ENCODE measurements at regions not wholly inside any gene's neighbourhood (a gene's known extent, or its start where the extent isn't known, plus 50 kb on each side); places are given as distances from the start of the nearest gene placed in this dataset.

DNA sequence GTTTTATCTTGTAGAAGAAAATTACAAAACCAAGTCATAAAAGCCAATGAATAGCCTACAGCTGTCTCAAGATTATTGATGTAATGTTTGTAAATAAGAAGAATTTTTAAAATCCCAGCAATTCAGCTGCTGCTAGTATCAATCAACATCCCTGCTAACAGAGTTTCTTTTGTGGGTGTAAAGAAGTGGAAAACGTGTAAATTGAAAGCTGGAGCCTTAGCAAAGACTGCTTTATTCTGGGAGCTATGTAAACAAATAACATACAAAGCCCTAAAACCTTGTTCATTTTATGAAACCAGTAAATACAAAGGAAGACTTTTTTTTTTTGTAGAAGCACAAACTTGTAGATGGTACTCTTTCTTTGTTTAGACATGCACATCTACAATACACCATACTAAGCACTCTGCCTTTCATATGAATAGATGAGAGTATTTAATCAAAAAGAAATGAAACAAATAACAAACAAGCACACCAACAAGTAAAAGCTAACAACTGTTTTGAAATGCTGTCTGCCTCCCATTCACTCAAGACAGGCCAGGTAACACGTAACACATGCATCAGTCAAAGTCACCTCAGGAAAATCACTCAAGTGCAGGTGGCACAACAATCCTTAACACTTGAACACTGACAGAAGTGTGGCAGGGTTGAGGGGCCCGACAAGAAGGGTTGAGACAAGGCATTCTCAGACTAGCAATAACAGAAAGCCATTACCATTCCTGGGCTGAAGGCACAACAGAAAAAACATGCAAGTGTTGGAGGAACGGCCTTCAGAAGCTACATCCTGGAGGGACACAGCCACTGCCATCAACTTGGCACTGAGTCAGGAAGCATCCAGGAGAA is 1364.0 kb upstream of the SEL1L start:
- Histone ChIP-seq H3K36me3 (ENCODE audit: insufficient read depth, low read length) (no peaks in the 10 kb centered on the region), H3K79me2 (ENCODE audit: low read length) (no peaks in the 10 kb centered on the region), H3K9ac (ENCODE audit: low read length) (no peak overlapping the region)

DNA sequence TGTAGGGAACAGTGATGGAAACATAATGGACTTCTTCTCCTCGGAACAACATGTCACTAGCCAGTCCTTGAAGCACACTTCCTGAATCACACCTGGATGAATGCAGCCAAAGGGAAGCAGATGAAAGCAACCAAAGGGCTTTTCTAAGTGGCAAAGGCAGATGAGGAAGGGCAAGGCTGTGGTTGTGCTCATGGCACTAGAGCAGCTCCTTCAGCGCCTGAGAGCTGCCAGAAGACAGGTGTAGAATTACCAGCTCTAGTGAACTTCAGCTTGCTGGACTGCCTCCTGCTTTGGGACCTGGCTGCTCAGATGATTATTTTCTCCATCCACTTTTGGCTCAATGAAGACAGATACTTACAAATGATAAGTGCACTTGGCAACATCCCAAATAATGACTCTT is 1372.1 kb upstream of the SEL1L start:
- Histone ChIP-seq H3K4me3 (ENCODE audit: low read length) (no peak overlapping the region), H3K9me2 (replicated peaks; ENCODE audit: insufficient read depth, low read length) (no peaks in the 10 kb centered on the region), H3K9me3 (ENCODE audit: low read length) (no peaks in the 10 kb centered on the region), H3K79me2 (ENCODE audit: low read length) (no peaks in the 10 kb centered on the region), H4K20me1 (ENCODE audit: insufficient read depth, low read depth, low read length) (no peaks in the 10 kb centered on the region), H3K27ac (ENCODE audit: low read length) (no peak overlapping the region), H3K4me1 (ENCODE audit: low read length) (no peaks in the 10 kb centered on the region), H3K27me3 (ENCODE audit: low read length) (no peaks in the 10 kb centered on the region), H3K9ac (ENCODE audit: low read length) (no peak overlapping the region), H2AFZ (ENCODE audit: low read length) (no peak overlapping the region), H3K4me2 (ENCODE audit: low read depth, low read length, poor library complexity, severe bottlenecking) (no peak overlapping the region), H3K36me3 (ENCODE audit: insufficient read depth, low read length) (no peaks in the 10 kb centered on the region)
- no peak for DNase-seq

More for the DNA sequence above, 1364.0 kb upstream of the SEL1L start:
- no peak overlapping the region for H3K27ac ChIP-seq (ENCODE audit: low read length)
- no peak overlapping the region for H3K4me3 ChIP-seq (ENCODE audit: low read length)
- no peaks in the 10 kb centered on the region for H4K20me1 ChIP-seq (ENCODE audit: insufficient read depth, low read depth, low read length)
- H2AFZ ChIP-seq (ENCODE audit: low read length): no peak overlapping the region
- H3K9me3 ChIP-seq (ENCODE audit: low read length): no peaks in the 10 kb centered on the region
- no peaks in the 10 kb centered on the region for H3K9me2 ChIP-seq (replicated peaks; ENCODE audit: insufficient read depth, low read length)
- no peak for DNase-seq
- no peaks in the 10 kb centered on the region for H3K4me1 ChIP-seq (ENCODE audit: low read length)
- H3K27me3 ChIP-seq (ENCODE audit: low read length): no peaks in the 10 kb centered on the region
- H3K4me2 ChIP-seq (ENCODE audit: low read depth, low read length, poor library complexity, severe bottlenecking): no peak overlapping the region

DNA sequence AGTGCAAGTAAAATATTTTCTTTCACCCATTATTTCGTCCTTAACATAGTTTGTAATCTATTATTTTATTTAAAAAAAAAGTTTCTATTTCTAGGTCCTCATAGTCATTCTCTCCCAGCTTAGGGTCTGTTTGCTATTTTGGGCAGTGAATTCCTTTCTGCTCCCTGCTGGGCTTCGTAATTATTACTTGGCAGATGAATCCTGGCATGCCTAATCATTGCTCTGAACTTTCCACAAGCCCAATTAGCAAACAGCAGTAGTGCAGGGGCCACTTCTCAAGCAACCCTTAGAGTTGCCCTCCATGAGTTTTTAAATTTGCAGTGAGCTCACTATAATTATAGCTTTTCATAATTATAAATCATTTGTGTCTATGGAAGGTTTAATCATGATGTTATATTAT is 1378.3 kb upstream of the SEL1L start:
- Histone ChIP-seq H3K4me1 (ENCODE audit: low read length) (no peaks in the 10 kb centered on the region), H3K9ac (ENCODE audit: low read length) (no peak overlapping the region), H3K79me2 (ENCODE audit: low read length) (no peaks in the 10 kb centered on the region), H3K9me2 (replicated peaks; ENCODE audit: insufficient read depth, low read length) (no peaks in the 10 kb centered on the region), H3K4me3 (ENCODE audit: low read length) (no peak overlapping the region), H3K27ac (ENCODE audit: low read length) (no peak overlapping the region), H3K4me2 (ENCODE audit: low read depth, low read length, poor library complexity, severe bottlenecking) (no peak overlapping the region), H3K27me3 (ENCODE audit: low read length) (no peaks in the 10 kb centered on the region), H4K20me1 (ENCODE audit: insufficient read depth, low read depth, low read length) (no peaks in the 10 kb centered on the region), H3K36me3 (ENCODE audit: insufficient read depth, low read length) (no peaks in the 10 kb centered on the region), H2AFZ (ENCODE audit: low read length) (no peak overlapping the region), H3K9me3 (ENCODE audit: low read length) (no peaks in the 10 kb centered on the region; the same call in 1 of the 2 replicates)
- DNase-seq: no peak

DNA sequence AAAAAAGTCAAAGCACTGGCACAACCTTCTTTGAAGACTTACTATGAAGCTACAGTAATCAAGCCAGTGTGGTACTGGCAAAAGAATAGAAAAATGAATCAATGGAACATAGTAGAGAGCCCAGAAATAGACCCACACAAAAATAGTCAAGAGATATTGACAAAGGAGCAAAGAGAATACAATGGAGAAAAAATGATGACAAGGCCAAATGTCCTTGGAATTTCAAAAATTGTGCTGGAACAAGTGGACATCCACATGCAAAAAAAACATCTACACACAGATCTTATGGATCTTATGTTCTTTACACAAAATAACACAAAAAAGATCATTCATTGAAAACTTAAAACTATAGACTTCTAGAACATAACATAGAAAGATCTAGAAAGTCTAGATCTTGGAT is 1379.7 kb upstream of the SEL1L start:
- H3K27ac ChIP-seq (ENCODE audit: low read length): no peak overlapping the region
- H3K9ac ChIP-seq (ENCODE audit: low read length): no peak overlapping the region

DNA sequence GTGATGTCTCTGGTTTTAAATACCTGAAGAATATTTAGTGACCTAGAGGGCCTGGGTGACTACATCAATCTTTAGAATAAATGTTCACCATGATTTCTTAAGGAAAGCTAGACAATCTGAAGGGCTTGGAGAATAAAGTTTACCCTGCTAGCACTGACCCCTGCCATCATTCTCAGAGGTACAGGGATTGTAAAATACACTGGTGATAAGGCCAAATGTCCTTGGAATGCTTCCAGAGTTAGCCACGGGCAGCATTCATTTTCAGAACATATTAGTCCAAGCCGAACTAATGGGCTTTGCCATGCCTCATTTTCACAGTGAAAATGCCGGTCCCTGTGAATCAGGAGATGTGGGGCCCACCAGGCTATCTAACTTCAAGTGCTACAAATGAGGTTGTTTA is 1381.7 kb upstream of the SEL1L start:
- DNase-seq: no peak
- H3K9me3 ChIP-seq (ENCODE audit: low read length): peaks cover 3% of the 10 kb centered on the region
- no peak overlapping the region for H3K4me3 ChIP-seq (ENCODE audit: low read length)

More for the DNA sequence above, 1379.7 kb upstream of the SEL1L start:
- H4K20me1 ChIP-seq (ENCODE audit: insufficient read depth, low read depth, low read length): no peaks in the 10 kb centered on the region
- no peaks in the 10 kb centered on the region for H3K36me3 ChIP-seq (ENCODE audit: insufficient read depth, low read length)
- H3K79me2 ChIP-seq (ENCODE audit: low read length): no peaks in the 10 kb centered on the region
- no peak overlapping the region for H3K4me2 ChIP-seq (ENCODE audit: low read depth, low read length, poor library complexity, severe bottlenecking)
- no peak overlapping the region for H2AFZ ChIP-seq (ENCODE audit: low read length)
- H3K4me3 ChIP-seq (ENCODE audit: low read length): no peak overlapping the region
- no peaks in the 10 kb centered on the region for H3K9me2 ChIP-seq (replicated peaks; ENCODE audit: insufficient read depth, low read length)
- no peak for DNase-seq
- no peaks in the 10 kb centered on the region for H3K4me1 ChIP-seq (ENCODE audit: low read length)
- H3K27me3 ChIP-seq (ENCODE audit: low read length): no peaks in the 10 kb centered on the region
- no peaks in the 10 kb centered on the region; the same call in 1 of the 2 replicates for H3K9me3 ChIP-seq (ENCODE audit: low read length)

DNA sequence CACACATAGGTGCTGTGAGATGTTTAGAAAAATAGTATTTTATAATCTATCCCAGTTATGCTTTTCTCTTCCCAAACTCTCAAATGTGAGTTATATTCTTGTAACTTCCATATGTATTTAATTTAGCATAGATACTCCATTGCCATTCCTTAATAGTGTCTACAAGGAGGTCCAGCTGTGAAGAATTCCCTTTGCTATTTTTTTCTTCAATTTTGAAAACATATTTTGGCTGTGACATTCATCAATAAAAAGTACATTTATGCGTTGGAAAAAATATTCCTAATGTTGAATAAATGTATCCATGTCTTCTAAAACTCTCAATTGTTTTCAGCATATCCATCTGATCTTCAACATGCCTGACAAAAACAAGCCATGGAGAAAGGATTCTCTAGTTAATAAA is 1402.0 kb upstream of the SEL1L start:
- no peak overlapping the region for H3K4me3 ChIP-seq (ENCODE audit: low read length)
- H3K9ac ChIP-seq (ENCODE audit: low read length): no peak overlapping the region
- DNase-seq: no peak
- H4K20me1 ChIP-seq (ENCODE audit: insufficient read depth, low read depth, low read length): no peaks in the 10 kb centered on the region
- H3K9me3 ChIP-seq (ENCODE audit: low read length): no peaks in the 10 kb centered on the region
- H3K9me2 ChIP-seq (replicated peaks; ENCODE audit: insufficient read depth, low read length): no peaks in the 10 kb centered on the region
- no peaks in the 10 kb centered on the region for H3K79me2 ChIP-seq (ENCODE audit: low read length)
- no peaks in the 10 kb centered on the region for H3K27me3 ChIP-seq (ENCODE audit: low read length)
- no peak overlapping the region for H3K27ac ChIP-seq (ENCODE audit: low read length)
- H3K36me3 ChIP-seq (ENCODE audit: insufficient read depth, low read length): no peaks in the 10 kb centered on the region
- H3K4me2 ChIP-seq (ENCODE audit: low read depth, low read length, poor library complexity, severe bottlenecking): no peak overlapping the region
- no peaks in the 10 kb centered on the region for H3K4me1 ChIP-seq (ENCODE audit: low read length)
- no peak overlapping the region for H2AFZ ChIP-seq (ENCODE audit: low read length)

More for the DNA sequence above, 1381.7 kb upstream of the SEL1L start:
- H3K27ac ChIP-seq (ENCODE audit: low read length): no peak overlapping the region
- no peaks in the 10 kb centered on the region for H3K9me2 ChIP-seq (replicated peaks; ENCODE audit: insufficient read depth, low read length)
- no peaks in the 10 kb centered on the region for H4K20me1 ChIP-seq (ENCODE audit: insufficient read depth, low read depth, low read length)
- no peak overlapping the region for H3K4me2 ChIP-seq (ENCODE audit: low read depth, low read length, poor library complexity, severe bottlenecking)
- no peaks in the 10 kb centered on the region for H3K27me3 ChIP-seq (ENCODE audit: low read length)
- no peaks in the 10 kb centered on the region for H3K36me3 ChIP-seq (ENCODE audit: insufficient read depth, low read length)
- no peaks in the 10 kb centered on the region for H3K4me1 ChIP-seq (ENCODE audit: low read length)
- H3K9ac ChIP-seq (ENCODE audit: low read length): no peak overlapping the region
- no peaks in the 10 kb centered on the region for H3K79me2 ChIP-seq (ENCODE audit: low read length)
- no peak overlapping the region for H2AFZ ChIP-seq (ENCODE audit: low read length)

DNA sequence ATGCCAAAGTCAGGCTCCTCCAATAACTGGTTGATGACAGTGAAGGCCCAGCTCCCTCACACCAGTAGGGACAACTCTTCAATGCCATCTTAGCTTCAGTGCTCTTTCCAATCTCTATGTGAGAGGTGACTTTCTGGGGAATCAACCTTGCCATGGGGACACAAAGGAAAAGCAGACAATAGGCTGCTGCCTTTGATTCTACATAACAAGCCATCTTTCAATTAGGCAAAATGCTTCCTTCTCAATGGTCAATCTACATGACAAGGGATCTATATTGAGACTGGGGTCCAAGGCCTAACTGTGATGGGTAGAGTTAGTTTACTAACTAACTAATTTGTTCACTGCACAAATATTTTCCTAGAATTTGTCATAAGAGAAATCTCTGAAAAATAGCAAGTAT is 1417.5 kb upstream of the SEL1L start:
- no peak overlapping the region for H3K9ac ChIP-seq (ENCODE audit: low read length)
- H4K20me1 ChIP-seq (ENCODE audit: insufficient read depth, low read depth, low read length): no peaks in the 10 kb centered on the region
- no peaks in the 10 kb centered on the region for H3K36me3 ChIP-seq (ENCODE audit: insufficient read depth, low read length)
- no peak for DNase-seq
- H3K4me3 ChIP-seq (ENCODE audit: low read length): no peak overlapping the region
- no peaks in the 10 kb centered on the region for H3K27me3 ChIP-seq (ENCODE audit: low read length)
- H3K9me3 ChIP-seq (ENCODE audit: low read length): no peaks in the 10 kb centered on the region
- no peaks in the 10 kb centered on the region for H3K79me2 ChIP-seq (ENCODE audit: low read length)
- no peaks in the 10 kb centered on the region for H3K9me2 ChIP-seq (replicated peaks; ENCODE audit: insufficient read depth, low read length)
- H3K4me1 ChIP-seq (ENCODE audit: low read length): no peaks in the 10 kb centered on the region
- no peak overlapping the region for H3K27ac ChIP-seq (ENCODE audit: low read length)
- no peak overlapping the region for H3K4me2 ChIP-seq (ENCODE audit: low read depth, low read length, poor library complexity, severe bottlenecking)
- H2AFZ ChIP-seq (ENCODE audit: low read length): no peak overlapping the region

DNA sequence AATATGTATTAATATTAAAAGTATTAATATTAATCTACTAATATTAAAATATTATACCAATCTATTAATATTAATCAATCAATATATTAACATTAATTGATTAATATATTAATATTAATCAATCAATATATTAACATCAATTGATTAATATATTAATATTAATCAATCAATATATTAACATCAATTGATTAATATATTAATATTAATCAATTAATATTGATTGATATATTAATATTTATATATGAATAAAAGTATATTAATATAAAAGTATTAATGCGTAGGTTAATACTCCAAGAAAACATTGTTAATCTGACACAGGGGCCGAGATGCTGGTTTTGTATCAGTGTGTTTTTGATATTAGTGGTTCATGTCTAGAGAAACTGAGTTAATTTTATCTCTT is 1430.1 kb upstream of the SEL1L start:
- no peaks in the 10 kb centered on the region for H4K20me1 ChIP-seq (ENCODE audit: insufficient read depth, low read depth, low read length)
- H3K9ac ChIP-seq (ENCODE audit: low read length): no peak overlapping the region
- H3K27ac ChIP-seq (ENCODE audit: low read length): no peak overlapping the region
- no peak for DNase-seq
- H3K4me1 ChIP-seq (ENCODE audit: low read length): no peaks in the 10 kb centered on the region
- no peaks in the 10 kb centered on the region for H3K27me3 ChIP-seq (ENCODE audit: low read length)
- H3K4me2 ChIP-seq (ENCODE audit: low read depth, low read length, poor library complexity, severe bottlenecking): no peak overlapping the region
- H3K9me3 ChIP-seq (ENCODE audit: low read length): no peaks in the 10 kb centered on the region
- no peaks in the 10 kb centered on the region for H3K36me3 ChIP-seq (ENCODE audit: insufficient read depth, low read length)
- H3K79me2 ChIP-seq (ENCODE audit: low read length): no peaks in the 10 kb centered on the region
- H2AFZ ChIP-seq (ENCODE audit: low read length): no peak overlapping the region
- H3K9me2 ChIP-seq (replicated peaks; ENCODE audit: insufficient read depth, low read length): no peaks in the 10 kb centered on the region
- no peak overlapping the region for H3K4me3 ChIP-seq (ENCODE audit: low read length)
